Activated naive CD8-positive, alpha-beta T cell treated with anti-CD3 and anti-CD28 coated beads, Interleukin-2, amount 10 ng/mL, durations not matched to agents 7 days and 5 days (primary cell): ENCODE measurements at regions not wholly inside any gene's neighbourhood (a gene's known extent, or its start where the extent isn't known, plus 50 kb on each side); places are given as distances from the start of the nearest gene placed in this dataset.
"Not testable (repeated sequence)": the region's sequence is repeated elsewhere in the genome, so short reads cannot be mapped to it uniquely, and the experiment has no call there.

ENCODE experiments used
- ATAC-seq: fragments of 150-1000 bp; cut with Tn5 transposase; one replicate; pipeline ENCODE4 v1.10.0; 2021; ENCODE audit warnings: low read depth, moderate library complexity
- POLR2A ChIA-PET: fragments of 350-600 bp; sonication (Branson Sonifier 250); formaldehyde crosslinking; loops from one replicate; lab custom pipeline; 2021; ENCODE audit warnings: antibody characterized with exemption; lab: Charles Lee
- DNase-seq: peaks from one replicate; pipeline ENCODE4 v3.0.0; 2021
- H3K27ac Mint-ChIP-seq: one replicate; pipeline ENCODE4 v1.8.0; 2022; ENCODE audit warnings: mild to moderate bottlenecking, mixed read lengths
- H3K27me3 Mint-ChIP-seq: one replicate; pipeline ENCODE4 v1.8.0; 2022; ENCODE audit warnings: mild to moderate bottlenecking, moderate library complexity, mixed read lengths
- H3K36me3 Mint-ChIP-seq: one replicate; pipeline ENCODE4 v1.8.0; 2021; ENCODE audit warnings: mild to moderate bottlenecking, mixed read lengths
- H3K4me1 Mint-ChIP-seq: one replicate; pipeline ENCODE4 v1.8.0; 2021; ENCODE audit warnings: mixed read lengths
- H3K4me3 Mint-ChIP-seq: one replicate; pipeline ENCODE4 v1.8.0; 2022; ENCODE audit warnings: mild to moderate bottlenecking, moderate library complexity, mixed read lengths
- H3K9me3 Mint-ChIP-seq: one replicate; pipeline ENCODE4 v1.8.0; 2021; ENCODE audit warnings: mixed read lengths

- no peaks in the 10 kb centered on the region for H3K27me3 Mint-ChIP-seq
- H3K36me3 Mint-ChIP-seq, result no peaks in the 10 kb centered on the region
- ATAC-seq (no peak), DNase-seq (no peak)
- POLR2A ChIA-PET, result no interaction called here
- H3K4me3 Mint-ChIP-seq, result no peak overlapping the region
- H3K27ac Mint-ChIP-seq, result no peak overlapping the region
- H3K9me3 Mint-ChIP-seq, result peaks cover 2% of the 10 kb centered on the region
- H3K4me1 Mint-ChIP-seq, result no peaks in the 10 kb centered on the region
Observed at GRCh38 chr2:53114582-53114981, 653.0 kb upstream of the CHAC2 start.

- H3K36me3 Mint-ChIP-seq, H3K4me1 Mint-ChIP-seq, H3K27me3 Mint-ChIP-seq, H3K27ac Mint-ChIP-seq, H3K4me3 Mint-ChIP-seq, H3K9me3 Mint-ChIP-seq, POLR2A ChIA-PET, ATAC-seq, DNase-seq: not testable (repeated sequence)
Observed at GRCh38 chr2:53112408-53112807, 655.2 kb upstream of the CHAC2 start.

- Mint-ChIP-seq H3K4me3 (no peak overlapping the region), H3K27ac (no peak overlapping the region), H3K27me3 (no peaks in the 10 kb centered on the region), H3K4me1 (no peaks in the 10 kb centered on the region), H3K9me3 (peaks cover 2% of the 10 kb centered on the region), H3K36me3 (no peaks in the 10 kb centered on the region)
- no peak for ATAC-seq
- POLR2A ChIA-PET, result no interaction called here
- no peak for DNase-seq
Observed at GRCh38 chr2:53111406-53111805, 656.2 kb upstream of the CHAC2 start.

- Mint-ChIP-seq H3K4me3 (no peak overlapping the region), H3K27ac (no peak overlapping the region), H3K9me3 (peaks cover 2% of the 10 kb centered on the region), H3K4me1 (no peaks in the 10 kb centered on the region), H3K27me3 (no peaks in the 10 kb centered on the region), H3K36me3 (no peaks in the 10 kb centered on the region)
- DNase-seq (no peak), ATAC-seq (no peak)
- POLR2A ChIA-PET, result no interaction called here
Observed at GRCh38 chr2:53111004-53111403, 656.6 kb upstream of the CHAC2 start.

- H3K27ac Mint-ChIP-seq, result no peak overlapping the region
- H3K4me1 Mint-ChIP-seq, result no peaks in the 10 kb centered on the region
- no peaks in the 10 kb centered on the region for H3K27me3 Mint-ChIP-seq
- POLR2A ChIA-PET, result no interaction called here
- ATAC-seq, result no peak
- no peak for DNase-seq
- no peaks in the 10 kb centered on the region for H3K36me3 Mint-ChIP-seq
- no peak overlapping the region for H3K4me3 Mint-ChIP-seq
- H3K9me3 Mint-ChIP-seq, result peaks cover 4% of the 10 kb centered on the region
Observed at GRCh38 chr2:53108246-53108645, 659.4 kb upstream of the CHAC2 start.

DNA sequence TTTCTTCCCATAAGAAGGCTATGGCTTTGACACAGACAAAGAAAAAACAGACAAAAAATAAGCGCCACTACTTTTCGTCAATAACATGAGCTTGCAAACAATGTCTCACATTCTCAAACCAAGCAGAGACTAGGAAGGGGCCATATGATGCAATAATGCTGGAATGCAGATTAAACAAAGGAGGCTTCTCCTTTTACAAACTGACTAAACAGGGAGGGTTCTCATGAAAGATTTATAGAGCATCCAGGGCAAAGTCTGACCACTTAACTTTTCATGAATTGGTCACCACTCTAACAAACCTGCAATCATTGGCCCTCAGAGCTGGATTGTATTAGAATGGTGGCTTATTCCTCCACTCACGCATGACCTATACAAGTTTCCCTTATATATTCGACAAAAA, 663.3 kb upstream of the CHAC2 start:
- Mint-ChIP-seq H3K27me3 (no peaks in the 10 kb centered on the region), H3K4me3 (no peak overlapping the region), H3K27ac (no peak overlapping the region), H3K9me3 (peaks cover 2% of the 10 kb centered on the region), H3K4me1 (no peaks in the 10 kb centered on the region), H3K36me3 (no peaks in the 10 kb centered on the region)
- ATAC-seq (no peak), DNase-seq (no peak)
- POLR2A ChIA-PET, result no interaction called here

DNA sequence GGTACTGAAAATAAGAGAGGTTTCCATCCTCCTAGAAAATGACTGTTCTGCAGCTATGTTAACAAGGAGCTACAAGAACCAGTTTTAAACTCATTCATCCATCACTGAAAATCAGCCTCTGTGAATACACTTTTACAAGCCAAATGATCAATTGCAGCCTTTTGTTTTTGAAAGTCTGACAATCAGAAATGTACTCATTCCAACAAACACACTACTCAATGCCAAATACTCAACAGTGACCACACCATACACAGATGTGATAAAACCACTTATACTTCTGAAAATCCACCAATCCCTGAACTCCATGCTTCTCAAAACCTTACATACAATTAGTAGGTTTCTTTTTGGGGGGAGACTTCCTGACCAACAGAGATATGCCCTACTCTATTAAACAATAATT, 663.9 kb upstream of the CHAC2 start:
- POLR2A ChIA-PET, result no interaction called here
- no peaks in the 10 kb centered on the region for H3K36me3 Mint-ChIP-seq
- no peaks in the 10 kb centered on the region for H3K4me1 Mint-ChIP-seq
- no peak overlapping the region for H3K4me3 Mint-ChIP-seq
- no peak overlapping the region for H3K27ac Mint-ChIP-seq
- H3K9me3 Mint-ChIP-seq, result peaks cover 2% of the 10 kb centered on the region
- DNase-seq (no peak), ATAC-seq (no peak)
- no peaks in the 10 kb centered on the region for H3K27me3 Mint-ChIP-seq

- POLR2A ChIA-PET, result no interaction called here
- Mint-ChIP-seq H3K36me3 (no peaks in the 10 kb centered on the region), H3K4me3 (no peak overlapping the region), H3K27ac (no peak overlapping the region), H3K4me1 (no peaks in the 10 kb centered on the region), H3K9me3 (no peaks in the 10 kb centered on the region), H3K27me3 (no peaks in the 10 kb centered on the region)
- DNase-seq, result no peak
- ATAC-seq, result no peak
Observed at GRCh38 chr2:53098696-53099078, 668.9 kb upstream of the CHAC2 start.

GRCh38 chr2:53096351-53096750, 671.3 kb upstream of the CHAC2 start:
- ATAC-seq, result no peak
- DNase-seq, result no peak
- no peaks in the 10 kb centered on the region for H3K27me3 Mint-ChIP-seq
- no peaks in the 10 kb centered on the region for H3K9me3 Mint-ChIP-seq
- H3K27ac Mint-ChIP-seq, result no peak overlapping the region
- no peaks in the 10 kb centered on the region for H3K36me3 Mint-ChIP-seq
- POLR2A ChIA-PET, result no interaction called here
- H3K4me3 Mint-ChIP-seq, result no peak overlapping the region
- no peaks in the 10 kb centered on the region for H3K4me1 Mint-ChIP-seq

DNA sequence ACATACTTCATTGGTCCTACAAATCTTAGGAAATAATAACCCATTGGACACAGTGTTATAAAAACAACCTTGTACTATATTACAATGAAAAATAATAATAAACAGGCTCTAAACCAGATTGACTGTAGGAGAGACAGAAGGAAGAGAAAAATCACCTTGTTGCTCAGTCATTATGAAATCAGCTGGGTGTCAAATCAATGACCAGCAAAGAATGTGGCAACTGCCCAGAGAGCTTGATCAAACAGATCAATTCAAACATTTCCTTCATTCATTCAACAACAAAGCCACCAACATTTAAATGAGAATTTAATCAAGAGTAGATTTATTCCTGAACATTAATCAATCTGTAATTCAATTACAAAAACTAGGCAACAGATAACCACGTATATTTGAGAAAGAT, 671.9 kb upstream of the CHAC2 start:
- no peak for ATAC-seq
- H3K4me1 Mint-ChIP-seq, result no peaks in the 10 kb centered on the region
- no peaks in the 10 kb centered on the region for H3K36me3 Mint-ChIP-seq
- DNase-seq, result no peak
- H3K9me3 Mint-ChIP-seq, result no peaks in the 10 kb centered on the region
- no peaks in the 10 kb centered on the region for H3K27me3 Mint-ChIP-seq
- H3K4me3 Mint-ChIP-seq, result no peak overlapping the region
- no peak overlapping the region for H3K27ac Mint-ChIP-seq
- POLR2A ChIA-PET, result no interaction called here

DNA sequence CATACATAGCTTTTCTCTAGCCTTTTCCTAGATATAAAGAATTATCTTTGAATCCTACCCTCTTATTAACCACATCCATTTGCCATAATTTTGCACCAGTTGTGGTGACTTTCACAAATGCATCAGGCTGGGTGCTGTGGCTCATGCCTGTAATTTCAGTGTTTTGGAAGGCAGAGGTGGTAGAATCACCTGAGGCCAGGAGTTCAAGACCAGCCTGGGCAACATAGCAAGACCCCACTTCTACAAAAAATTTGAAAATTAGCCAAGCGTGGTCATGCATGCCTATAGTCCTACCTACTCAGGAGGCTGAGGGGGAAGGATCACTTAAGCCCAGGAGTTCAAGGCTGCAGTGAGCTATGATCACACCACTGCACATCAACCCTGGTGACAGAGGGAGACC, 672.4 kb upstream of the CHAC2 start:
- H3K27ac Mint-ChIP-seq, result no peak overlapping the region
- POLR2A ChIA-PET, result no interaction called here
- H3K4me3 Mint-ChIP-seq, result no peak overlapping the region
- no peaks in the 10 kb centered on the region for H3K4me1 Mint-ChIP-seq
- DNase-seq (no peak), ATAC-seq (no peak)
- no peaks in the 10 kb centered on the region for H3K27me3 Mint-ChIP-seq
- no peaks in the 10 kb centered on the region for H3K9me3 Mint-ChIP-seq
- no peaks in the 10 kb centered on the region for H3K36me3 Mint-ChIP-seq

DNA sequence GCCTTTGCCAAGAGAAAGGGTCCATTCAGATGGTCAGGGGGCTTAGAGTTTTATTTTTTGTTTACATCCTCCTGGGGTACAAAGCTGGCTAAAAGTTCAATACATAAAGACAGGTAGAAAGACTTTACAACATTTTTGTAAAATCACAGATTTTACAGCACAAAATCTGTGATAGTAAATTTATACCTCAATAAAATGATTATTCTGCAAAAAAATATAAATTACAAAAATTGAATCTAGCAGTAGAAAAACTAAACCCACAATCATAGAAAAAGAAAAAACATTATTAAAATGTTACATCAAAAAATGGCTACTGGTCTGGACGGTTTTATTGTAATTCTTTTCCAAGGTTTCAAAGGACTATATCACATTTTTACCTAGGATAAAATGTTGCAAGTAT, 674.2 kb upstream of the CHAC2 start:
- H3K4me1 Mint-ChIP-seq, result no peaks in the 10 kb centered on the region
- DNase-seq, result no peak
- H3K9me3 Mint-ChIP-seq, result no peaks in the 10 kb centered on the region
- H3K36me3 Mint-ChIP-seq, result no peaks in the 10 kb centered on the region
- H3K27ac Mint-ChIP-seq, result no peak overlapping the region
- no peak for ATAC-seq
- H3K27me3 Mint-ChIP-seq, result no peaks in the 10 kb centered on the region
- no peak overlapping the region for H3K4me3 Mint-ChIP-seq
- POLR2A ChIA-PET, result no interaction called here

DNA sequence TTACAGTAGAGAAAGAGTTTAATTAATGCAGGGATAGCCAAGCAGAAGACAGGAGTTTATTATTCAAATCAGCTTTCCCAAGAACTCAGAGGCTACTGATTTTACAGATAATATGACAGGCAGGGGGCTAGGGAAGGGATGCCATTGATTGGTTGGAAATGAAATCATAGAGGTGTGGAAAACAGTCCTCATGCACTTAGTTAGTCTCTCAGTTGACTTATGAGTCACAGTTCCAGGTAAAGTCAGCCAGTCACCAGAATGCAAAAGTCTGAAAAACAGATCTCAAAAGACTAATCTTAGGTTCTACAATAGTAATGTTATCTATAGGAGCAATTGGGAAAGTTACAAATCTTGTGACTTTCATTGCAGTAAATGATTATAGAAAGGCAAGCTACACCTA, 676.4 kb upstream of the CHAC2 start:
- Mint-ChIP-seq H3K27me3 (no peaks in the 10 kb centered on the region), H3K36me3 (no peaks in the 10 kb centered on the region), H3K4me1 (no peaks in the 10 kb centered on the region), H3K4me3 (no peak overlapping the region), H3K27ac (no peak overlapping the region), H3K9me3 (no peaks in the 10 kb centered on the region)
- no peak for ATAC-seq
- POLR2A ChIA-PET, result no interaction called here
- DNase-seq, result no peak

DNA sequence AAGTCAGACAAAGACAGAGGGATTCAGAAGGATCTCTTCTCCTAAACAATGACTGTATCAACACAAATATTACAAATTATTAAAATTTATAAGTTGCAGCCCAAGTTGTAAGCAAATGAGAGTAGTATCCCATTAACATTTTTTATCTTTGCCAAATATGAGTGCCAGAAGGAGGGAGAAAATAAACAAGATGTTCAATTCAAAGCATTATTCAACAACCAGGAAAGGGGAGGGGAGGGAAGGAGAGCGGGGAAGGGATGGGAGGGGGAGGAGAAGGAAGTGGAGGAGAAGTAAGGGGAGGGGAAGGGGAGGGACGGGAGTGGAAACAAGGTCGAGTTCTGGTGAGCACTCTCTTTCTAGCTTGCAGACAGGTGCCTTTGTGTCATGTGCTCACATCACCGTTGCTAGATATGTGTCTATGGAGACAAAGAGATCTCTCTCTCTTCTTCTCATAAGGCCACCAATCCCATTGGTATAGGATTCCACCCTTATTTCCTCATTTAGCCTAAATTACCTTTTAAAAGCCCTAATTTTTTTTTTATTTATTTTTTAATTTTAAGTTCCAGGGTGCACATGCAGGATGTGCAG, 679.6 kb upstream of the CHAC2 start:
- DNase-seq, result no peak

GRCh38 chr2:53087262-53087873, 680.2 kb upstream of the CHAC2 start:
- Mint-ChIP-seq H3K36me3 (no peaks in the 10 kb centered on the region), H3K4me1 (no peaks in the 10 kb centered on the region), H3K9me3 (no peaks in the 10 kb centered on the region), H3K27me3 (no peaks in the 10 kb centered on the region), H3K27ac (no peak overlapping the region), H3K4me3 (no peak overlapping the region)
- POLR2A ChIA-PET, result no interaction called here
- no peak for ATAC-seq
- DNase-seq, result no peak

More for the DNA sequence above, 679.6 kb upstream of the CHAC2 start:
- POLR2A ChIA-PET, result no interaction called here
- no peaks in the 10 kb centered on the region for H3K9me3 Mint-ChIP-seq
- H3K27ac Mint-ChIP-seq, result no peak overlapping the region
- ATAC-seq, result no peak
- H3K27me3 Mint-ChIP-seq, result no peaks in the 10 kb centered on the region
- H3K4me3 Mint-ChIP-seq, result no peak overlapping the region
- no peaks in the 10 kb centered on the region for H3K4me1 Mint-ChIP-seq
- no peaks in the 10 kb centered on the region for H3K36me3 Mint-ChIP-seq
